KG1 (cell line): ENCODE measurements at regions not wholly inside any gene's neighbourhood (a gene's known extent, or its start where the extent isn't known, plus 50 kb on each side); places are given as distances from the start of the nearest gene placed in this dataset.
A peak's percentile ranks its signal among the peaks of the same experiment; 100 is the strongest.
"Not testable (repeated sequence)": the region's sequence is repeated elsewhere in the genome, so short reads cannot be mapped to it uniquely, and the experiment has no call there.

Experiments used
- DNase-seq: peaks from one replicate; lab custom pipeline; 2025; lab: John Stamatoyannopoulos, UW

GRCh38 chr12:46084666-46085631 lies 94.6 kb upstream of the SCAF11 start:
- DNase-seq: no peak

- DNase-seq: no peak
Measured at GRCh38 chr12:46082490-46083200, 92.3 kb upstream of the SCAF11 start.

GRCh38 chr12:46073321-46073720 lies 82.9 kb upstream of the SCAF11 start:
- DNase-seq: no peak

GRCh38 chr12:46071769-46072624 lies 81.6 kb upstream of the SCAF11 start:
- DNase-seq: peak; percentile 31

- no peak for DNase-seq
Measured at GRCh38 chr12:46071335-46071734, 81.0 kb upstream of the SCAF11 start.

GRCh38 chr12:46067094-46067493 lies 76.7 kb upstream of the SCAF11 start:
- no peak for DNase-seq

- DNase-seq: no peak
Measured at GRCh38 chr12:46065412-46066166, 75.2 kb upstream of the SCAF11 start.

- DNase-seq: no peak
Measured at GRCh38 chr12:46064548-46064947, 74.2 kb upstream of the SCAF11 start.

- DNase-seq: not testable (repeated sequence)
Measured at GRCh38 chr12:46058697-46059096, 68.3 kb upstream of the SCAF11 start.

GRCh38 chr12:46050805-46051204 lies 60.4 kb upstream of the SCAF11 start:
- DNase-seq: no peak

GRCh38 chr12:46049665-46050064 lies 59.3 kb upstream of the SCAF11 start:
- DNase-seq: no peak

- no peak for DNase-seq
Measured at GRCh38 chr12:46046436-46046835, 56.1 kb upstream of the SCAF11 start.

GRCh38 chr12:46043972-46044520 lies 53.7 kb upstream of the SCAF11 start:
- no peak for DNase-seq
